Brain pericyte (primary cell): ENCODE measurements at regions not wholly inside any gene's neighbourhood (a gene's known extent, or its start where the extent isn't known, plus 50 kb on each side); places are given as distances from the start of the nearest gene placed in this dataset.
"Not testable (repeated sequence)": the region's sequence is repeated elsewhere in the genome, so short reads cannot be mapped to it uniquely, and the experiment has no call there.

ENCODE experiments used
- DNase-seq: peaks from one replicate; pipeline ENCODE4 v3.0.0-alpha.2; 2012; ENCODE audit warnings: low read depth, low spot score

GRCh38 chr6:16909658-16910360, 148.5 kb upstream of the ATXN1 start:
- no peak for DNase-seq

GRCh38 chr6:16907991-16908390, 146.7 kb upstream of the ATXN1 start:
- no peak for DNase-seq

- DNase-seq: no peak
Observed at GRCh38 chr6:16904957-16905356, 143.7 kb upstream of the ATXN1 start.

- DNase-seq: no peak
Observed at GRCh38 chr6:16903470-16903869, 142.2 kb upstream of the ATXN1 start.

GRCh38 chr6:16902502-16902901, 141.2 kb upstream of the ATXN1 start:
- no peak for DNase-seq

- DNase-seq: no peak
Observed at GRCh38 chr6:16901782-16902181, 140.5 kb upstream of the ATXN1 start.

- no peak for DNase-seq
Observed at GRCh38 chr6:16901306-16901705, 140.0 kb upstream of the ATXN1 start.

GRCh38 chr6:16898640-16899396, 137.6 kb upstream of the ATXN1 start:
- DNase-seq: no peak

GRCh38 chr6:16897669-16898068, 136.4 kb upstream of the ATXN1 start:
- no peak for DNase-seq

GRCh38 chr6:16894301-16894700, 133.0 kb upstream of the ATXN1 start:
- no peak for DNase-seq

GRCh38 chr6:16891110-16891509, 129.8 kb upstream of the ATXN1 start:
- not testable (repeated sequence) for DNase-seq

GRCh38 chr6:16885411-16886160, 124.3 kb upstream of the ATXN1 start:
- DNase-seq: no peak

- DNase-seq: no peak
Observed at GRCh38 chr6:16884526-16884925, 123.3 kb upstream of the ATXN1 start.

GRCh38 chr6:16883414-16883813, 122.2 kb upstream of the ATXN1 start:
- DNase-seq: no peak

GRCh38 chr6:16882230-16882629, 121.0 kb upstream of the ATXN1 start:
- DNase-seq: no peak

- DNase-seq: not testable (repeated sequence)
Observed at GRCh38 chr6:16876852-16877251, 115.6 kb upstream of the ATXN1 start.

GRCh38 chr6:16876201-16876600, 114.9 kb upstream of the ATXN1 start:
- no peak for DNase-seq

- no peak for DNase-seq
Observed at GRCh38 chr6:16873698-16874097, 112.4 kb upstream of the ATXN1 start.

- no peak for DNase-seq
Observed at GRCh38 chr6:16872543-16873235, 111.4 kb upstream of the ATXN1 start.

- DNase-seq: no peak
Observed at GRCh38 chr6:16871047-16871446, 109.8 kb upstream of the ATXN1 start.

- DNase-seq: no peak
Observed at GRCh38 chr6:16868968-16869367, 107.7 kb upstream of the ATXN1 start.
